HG03066 (cell line): ENCODE measurements at regions not wholly inside any gene's neighbourhood (a gene's known extent, or its start where the extent isn't known, plus 50 kb on each side); places are given as distances from the start of the nearest gene placed in this dataset.
"Not testable (repeated sequence)": the region's sequence is repeated elsewhere in the genome, so short reads cannot be mapped to it uniquely, and the experiment has no call there.

Experiments
- ATAC-seq: cut with Tn5 transposase; IDR thresholded peaks from one replicate; pipeline ENCODE4 v1.9.1; 2021; ENCODE audit warnings: low read depth; ENCODE audit not compliant: unreplicated experiment

- no peak for ATAC-seq
These were observed 214.8 kb downstream of the DHX15 start for GRCh38 chr4:24369507-24370029.

GRCh38 chr4:24368801-24369200, 215.6 kb downstream of the DHX15 start:
- ATAC-seq: no peak

- ATAC-seq: no peak
These were observed 219.5 kb downstream of the DHX15 start for GRCh38 chr4:24364852-24365251.

GRCh38 chr4:24364249-24364648, 220.1 kb downstream of the DHX15 start:
- ATAC-seq: no peak

- ATAC-seq: no peak
These were observed 220.6 kb downstream of the DHX15 start for GRCh38 chr4:24363751-24364150.

- no peak for ATAC-seq
These were observed 232.2 kb downstream of the DHX15 start for GRCh38 chr4:24352112-24352511.

GRCh38 chr4:24349168-24349996, 235.0 kb downstream of the DHX15 start:
- ATAC-seq: not testable (repeated sequence)

GRCh38 chr4:24339260-24339659, 245.1 kb downstream of the DHX15 start:
- no peak for ATAC-seq

- no peak for ATAC-seq
These were observed 246.7 kb downstream of the DHX15 start for GRCh38 chr4:24337451-24338190.

- ATAC-seq: no peak
These were observed 248.7 kb downstream of the DHX15 start for GRCh38 chr4:24335616-24336015.

GRCh38 chr4:24334906-24335305, 249.4 kb downstream of the DHX15 start:
- no peak for ATAC-seq

GRCh38 chr4:24330573-24330972, 253.8 kb downstream of the DHX15 start:
- ATAC-seq: no peak

- no peak for ATAC-seq
These were observed 254.2 kb downstream of the DHX15 start for GRCh38 chr4:24330172-24330571.

GRCh38 chr4:24328711-24329110, 255.6 kb downstream of the DHX15 start:
- ATAC-seq: no peak

- ATAC-seq: no peak
These were observed 256.0 kb downstream of the DHX15 start for GRCh38 chr4:24328310-24328709.

- ATAC-seq: no peak
These were observed 261.4 kb downstream of the DHX15 start for GRCh38 chr4:24322995-24323394.

GRCh38 chr4:24322511-24322910, 261.8 kb downstream of the DHX15 start:
- ATAC-seq: no peak

- no peak for ATAC-seq
These were observed 262.7 kb downstream of the DHX15 start for GRCh38 chr4:24321616-24322015.

- ATAC-seq: no peak
These were observed 263.2 kb downstream of the DHX15 start for GRCh38 chr4:24321131-24321530.

GRCh38 chr4:24319387-24319786, 265.0 kb downstream of the DHX15 start:
- ATAC-seq: no peak

- ATAC-seq: no peak
These were observed 269.3 kb downstream of the DHX15 start for GRCh38 chr4:24315056-24315455.
